GM18867 (cell line): ENCODE measurements at regions not wholly inside any gene's neighbourhood (a gene's known extent, or its start where the extent isn't known, plus 50 kb on each side); places are given as distances from the start of the nearest gene placed in this dataset.

Experiments used
- ATAC-seq: cut with Tn5 transposase; IDR thresholded peaks from one replicate; pipeline ENCODE4 v1.9.1; 2021; ENCODE audit warnings: mild to moderate bottlenecking, moderate library complexity; ENCODE audit not compliant: unreplicated experiment

GRCh38 chrX:39975101-39975925, 122.4 kb downstream of the BCOR start:
- ATAC-seq: no peak

- ATAC-seq: no peak
Measured at GRCh38 chrX:39981946-39982345, 115.8 kb downstream of the BCOR start.

GRCh38 chrX:39982948-39983347, 114.8 kb downstream of the BCOR start:
- ATAC-seq: no peak

- ATAC-seq: no peak
Measured at GRCh38 chrX:39983715-39984114, 114.0 kb downstream of the BCOR start.

GRCh38 chrX:39984191-39984956, 113.4 kb downstream of the BCOR start:
- ATAC-seq: no peak

- no peak for ATAC-seq
Measured at GRCh38 chrX:39985071-39985470, 112.7 kb downstream of the BCOR start.

- ATAC-seq: no peak
Measured at GRCh38 chrX:39985551-39985950, 112.2 kb downstream of the BCOR start.

- ATAC-seq: no peak
Measured at GRCh38 chrX:39988496-39988895, 109.3 kb downstream of the BCOR start.

- no peak for ATAC-seq
Measured at GRCh38 chrX:39990388-39990787, 107.4 kb downstream of the BCOR start.

- no peak for ATAC-seq
Measured at GRCh38 chrX:39992300-39992699, 105.5 kb downstream of the BCOR start.

GRCh38 chrX:39995457-39995856, 102.3 kb downstream of the BCOR start:
- ATAC-seq: no peak

- ATAC-seq: no peak
Measured at GRCh38 chrX:39996536-39996935, 101.2 kb downstream of the BCOR start.

GRCh38 chrX:39998636-39999406, 98.9 kb downstream of the BCOR start:
- no peak for ATAC-seq
